Left cardiac atrium (tissue), 4 donors: ENCODE measurements at regions not wholly inside any gene's neighbourhood (a gene's known extent, or its start where the extent isn't known, plus 50 kb on each side); places are given as distances from the start of the nearest gene placed in this dataset.

ENCODE experiments used
- ATAC-seq, 2 donors: fragments of 200-7000 bp; cut with Tn5 transposase; one replicate each; pipeline ENCODE4 v1.9.1; 2020; ENCODE audit warnings: mild to moderate bottlenecking in 2 of 2, moderate library complexity in 2 of 2
- DNase-seq: peaks from one replicate; pipeline ENCODE4 v3.0.0-alpha.2; 2020
- intact Hi-C, 2 donors: fragments of 100-400 bp; cut with DNase I; formaldehyde crosslinking; loops; one replicate each; pipeline versions ENCODE4 v1.14.1 to v1.15.1; 2022 to 2023
- donor health status: DM: no; HTN: yes; CAD: no.
- donor health status: DM: no; HTN: yes; CAD: no; lungs with severe emphysema.
- donor health status: DM: yes; HTN: yes; CAD: no.
- donor health status: Dilated cardiomyopathy.

GRCh38 chr5:32973646-32974045, 262.5 kb downstream of the NPR3 start:
- intact Hi-C loops: no loop called here

GRCh38 chr5:32975656-32976375, 264.7 kb downstream of the NPR3 start:
- DNase-seq (no peak), ATAC-seq (no peak)
- intact Hi-C loops: no loop called here

More at GRCh38 chr5:32973646-32974045, 262.5 kb downstream of the NPR3 start:
- DNase-seq (no peak), ATAC-seq (no peak)

GRCh38 chr5:32981061-32981460, 269.9 kb downstream of the NPR3 start:
- ATAC-seq: no peak
- no peak for DNase-seq
- intact Hi-C loops: no loop called here

GRCh38 chr5:32984851-32985610, 273.9 kb downstream of the NPR3 start:
- no peak for DNase-seq
- ATAC-seq: no peak
- intact Hi-C loops: no loop called here

- intact Hi-C loops: no loop called here
- DNase-seq: no peak
- no peak for ATAC-seq
These were observed 278.7 kb downstream of the NPR3 start for GRCh38 chr5:32989815-32990214.

GRCh38 chr5:32990593-32991420, 279.7 kb downstream of the NPR3 start:
- ATAC-seq (peak in 1 of 2 donors; percentile 37), DNase-seq (no peak)
- intact Hi-C loops: no loop called here

- intact Hi-C loops: no loop called here
- DNase-seq: no peak
- no peak for ATAC-seq
These were observed 280.3 kb downstream of the NPR3 start for GRCh38 chr5:32991421-32991815.

- DNase-seq (no peak), ATAC-seq (no peak)
- intact Hi-C loops: no loop called here
These were observed 285.2 kb downstream of the NPR3 start for GRCh38 chr5:32996336-32996735.

- ATAC-seq (no peak), DNase-seq (no peak)
- intact Hi-C loops: no loop called here
These were observed 297.8 kb downstream of the NPR3 start for GRCh38 chr5:33008751-33009418.

- ATAC-seq (no peak), DNase-seq (no peak)
- intact Hi-C loops: no loop called here
These were observed 299.7 kb downstream of the NPR3 start for GRCh38 chr5:33010846-33011245.

GRCh38 chr5:33011801-33012200, 300.7 kb downstream of the NPR3 start:
- ATAC-seq (no peak), DNase-seq (no peak)
- intact Hi-C loops: no loop called here

- intact Hi-C loops: no loop called here
- no peak for ATAC-seq
- no peak for DNase-seq
These were observed 312.5 kb downstream of the NPR3 start for GRCh38 chr5:33023649-33024048.

GRCh38 chr5:33032271-33033070, 321.4 kb downstream of the NPR3 start:
- peak in 1 of 2 donors; percentile 74 for ATAC-seq
- intact Hi-C loops: no loop called here
- DNase-seq: no peak

- no peak for ATAC-seq
- DNase-seq: no peak
- intact Hi-C loops: no loop called here
These were observed 322.4 kb downstream of the NPR3 start for GRCh38 chr5:33033516-33033915.

GRCh38 chr5:33034777-33035176, 323.7 kb downstream of the NPR3 start:
- DNase-seq: no peak
- intact Hi-C loops: no loop called here
- ATAC-seq: no peak

GRCh38 chr5:33035851-33036527, 324.9 kb downstream of the NPR3 start:
- intact Hi-C loops: no loop called here
- DNase-seq: no peak
- no peak for ATAC-seq

- intact Hi-C loops: no loop called here
- ATAC-seq (no peak), DNase-seq (no peak)
These were observed 326.0 kb downstream of the NPR3 start for GRCh38 chr5:33037076-33037475.

GRCh38 chr5:33041586-33041985, 330.5 kb downstream of the NPR3 start:
- intact Hi-C loops: no loop called here
- no peak for ATAC-seq
- DNase-seq: no peak
